Endothelial cell of umbilical vein (primary cell): ENCODE measurements at regions not wholly inside any gene's neighbourhood (a gene's known extent, or its start where the extent isn't known, plus 50 kb on each side); places are given as distances from the start of the nearest gene placed in this dataset.

Experiments
- BruUV-seq: library from RNA; stranded (reverse); fragments of 400-500 nt; replicated peaks from 2 replicates; lab custom pipeline; 2021; lab: Mats Ljungman, UMichigan
- CTCF ChIA-PET: fragments of 300-600, 350-600 bp; sonication (Branson Sonifier 250); formaldehyde crosslinking; loops from one replicate; lab custom pipeline; 2021; ENCODE audit warnings: antibody characterized with exemption, inconsistent platforms; lab: Charles Lee
- POLR2A ChIA-PET: fragments of 300-600, 350-600 bp; sonication (Branson Sonifier 250); formaldehyde crosslinking; loops from one replicate; lab custom pipeline; 2021; ENCODE audit warnings: antibody characterized with exemption, inconsistent platforms; lab: Charles Lee
- DNase-seq: peaks from one replicate; pipeline ENCODE4 v3.0.0-alpha.2; 2011; ENCODE audit warnings: low read depth, low spot score
- FAIRE-seq: peaks from 2 replicates; lab custom pipeline; 2011; peaks lifted over from hg19 to GRCh38; lab: Jason Lieb, UNC
- H2AFZ ChIP-seq: 2 replicates; pipeline ENCODE4 v1.6.0; 2012; ENCODE audit warnings: low read depth, low read length, control low read depth, inconsistent platforms
- H3K27ac ChIP-seq: 2 replicates; pipeline ENCODE4 v1.5.1; 2011; ENCODE audit warnings: low read depth, mild to moderate bottlenecking, control low read depth, low read length, moderate library complexity; ENCODE audit not compliant: insufficient read depth
- H3K27me3 ChIP-seq, 2 experiments: 2 replicates each; pipeline versions ENCODE4 v1.6.0 to v1.6.1; 2011; ENCODE audit warnings: low read length in 2 of 2, mixed read lengths in 1 of 2; ENCODE audit not compliant: control insufficient read depth in 2 of 2, insufficient read depth in 2 of 2
- H3K36me3 ChIP-seq, 2 experiments: 2 replicates in 1 of 2; 3 replicates in 1 of 2; pipeline ENCODE4 v1.5.1; 2011; ENCODE audit warnings: low read length in 2 of 2, mild to moderate bottlenecking in 1 of 2, moderate library complexity in 1 of 2; ENCODE audit not compliant: control insufficient read depth in 2 of 2, insufficient read depth in 2 of 2; ENCODE audit errors: extremely low read depth in 1 of 2
- H3K4me1 ChIP-seq: 3 replicates; pipeline ENCODE4 v1.5.1; 2011; ENCODE audit warnings: mild to moderate bottlenecking, low read length; ENCODE audit not compliant: control insufficient read depth, insufficient read depth; ENCODE audit errors: extremely low read depth
- H3K4me2 ChIP-seq: 2 replicates; pipeline ENCODE4 v1.6.1; 2011; ENCODE audit warnings: low read length, control low read depth, mixed read lengths; ENCODE audit not compliant: insufficient read depth
- H3K4me3 ChIP-seq, 3 experiments: fragments of 200-600 bp in 1 of 3; sonication (generic), shearing (Covaris generic) in 1 of 3; replicated peaks in 1 of 3; 2 replicates each; pipeline ENCODE4 v1.5.1; 2011 to 2016; ENCODE audit warnings: control low read depth in 3 of 3, low read length in 3 of 3, mild to moderate bottlenecking in 2 of 3, inconsistent platforms in 1 of 3, low read depth in 1 of 3, moderate library complexity in 1 of 3; ENCODE audit not compliant: insufficient read depth in 1 of 3
- H3K79me2 ChIP-seq: 2 replicates; pipeline ENCODE4 v1.6.0; 2012; ENCODE audit warnings: low read length, inconsistent platforms; ENCODE audit not compliant: control insufficient read depth, insufficient read depth
- H3K9ac ChIP-seq: replicated peaks from 2 replicates; pipeline ENCODE3; 2011; ENCODE audit warnings: low read length, control low read depth; ENCODE audit not compliant: insufficient read depth; ENCODE audit errors: extremely low read depth
- H3K9me1 ChIP-seq: replicated peaks from 3 replicates; pipeline ENCODE4 v1.6.0; 2011; ENCODE audit warnings: mild to moderate bottlenecking, low read length; ENCODE audit not compliant: control insufficient read depth, insufficient read depth; ENCODE audit errors: extremely low read depth
- H3K9me3 ChIP-seq: replicated peaks from 2 replicates; pipeline ENCODE4 v1.5.1; 2012; ENCODE audit warnings: low read length, inconsistent platforms; ENCODE audit not compliant: control insufficient read depth, insufficient read depth
- H4K20me1 ChIP-seq: replicated peaks from 2 replicates; pipeline ENCODE3; 2011; ENCODE audit warnings: mild to moderate bottlenecking, low read length; ENCODE audit not compliant: control insufficient read depth, insufficient read depth; ENCODE audit errors: extremely low read depth
- EZH2 ChIP-seq: IDR thresholded peaks from 2 replicates; pipeline ENCODE4 v1.6.1; 2012; ENCODE audit warnings: borderline replicate concordance, low read depth, mild to moderate bottlenecking, moderate library complexity, low read length, inconsistent platforms; ENCODE audit not compliant: severe bottlenecking
- FOS ChIP-seq: IDR thresholded peaks from 2 replicates; pipeline ENCODE4 v1.6.1; 2011; ENCODE audit warnings: mild to moderate bottlenecking, low read length, moderate library complexity, borderline replicate concordance; ENCODE audit not compliant: insufficient read depth
- GATA2 ChIP-seq: IDR thresholded peaks from 2 replicates; pipeline ENCODE4 v1.7.0; 2011; ENCODE audit warnings: low read depth, mild to moderate bottlenecking, moderate library complexity, mixed read lengths, low read length; ENCODE audit not compliant: insufficient read length, insufficient read depth
- JUN ChIP-seq: IDR thresholded peaks from 2 replicates; pipeline ENCODE4 v1.6.1; 2011; ENCODE audit warnings: borderline replicate concordance, low read depth; ENCODE audit not compliant: insufficient read length, insufficient read depth
- MYC ChIP-seq: IDR thresholded peaks from one replicate; pipeline ENCODE4 v1.6.1; 2011; ENCODE audit warnings: mild to moderate bottlenecking, low read depth, low read length
- POLR2A ChIP-seq: IDR thresholded peaks from 2 replicates; pipeline ENCODE4 v1.6.1; 2012; ENCODE audit warnings: low read depth, mild to moderate bottlenecking, control low read depth, low read length
- POLR2AphosphoS5 ChIP-seq: IDR thresholded peaks from 2 replicates; pipeline ENCODE4 v1.6.1; 2012; ENCODE audit warnings: low read depth, mild to moderate bottlenecking, control low read depth, low read length, moderate library complexity; ENCODE audit not compliant: insufficient read depth
- dilution Hi-C: fragments of 300-500 bp; cut with MboI; formaldehyde crosslinking; loops from one replicate; pipeline ENCODE4 v1.15.0; 2019; ENCODE audit warnings: low sequenced_read_pairs; ENCODE audit not compliant: extremely low pct_ligation_motif_present
- intact Hi-C: fragments of 100-400 bp; cut with micrococcal nuclease; formaldehyde crosslinking; loops from one replicate; pipeline ENCODE4 v1.10.0; 2022
- TF ChIP-seq, protein P1 (sequence below): IDR thresholded peaks from 2 replicates; pipeline ENCODE4 v1.6.1; 2011; ENCODE audit not compliant: insufficient read depth, insufficient read length
- TF ChIP-seq, protein P2 (sequence below), 2 donors: IDR thresholded peaks; 1 replicate in 1 of 2; 2 replicates in 1 of 2; pipeline ENCODE4 v1.5.1; 2011; ENCODE audit warnings: low read length in 2 of 2, mild to moderate bottlenecking in 2 of 2, moderate library complexity in 2 of 2, control low read depth in 1 of 2, inconsistent platforms in 1 of 2, low read depth in 1 of 2; ENCODE audit not compliant: insufficient read depth in 1 of 2; ENCODE audit errors: extremely low read depth in 1 of 2

DNA sequence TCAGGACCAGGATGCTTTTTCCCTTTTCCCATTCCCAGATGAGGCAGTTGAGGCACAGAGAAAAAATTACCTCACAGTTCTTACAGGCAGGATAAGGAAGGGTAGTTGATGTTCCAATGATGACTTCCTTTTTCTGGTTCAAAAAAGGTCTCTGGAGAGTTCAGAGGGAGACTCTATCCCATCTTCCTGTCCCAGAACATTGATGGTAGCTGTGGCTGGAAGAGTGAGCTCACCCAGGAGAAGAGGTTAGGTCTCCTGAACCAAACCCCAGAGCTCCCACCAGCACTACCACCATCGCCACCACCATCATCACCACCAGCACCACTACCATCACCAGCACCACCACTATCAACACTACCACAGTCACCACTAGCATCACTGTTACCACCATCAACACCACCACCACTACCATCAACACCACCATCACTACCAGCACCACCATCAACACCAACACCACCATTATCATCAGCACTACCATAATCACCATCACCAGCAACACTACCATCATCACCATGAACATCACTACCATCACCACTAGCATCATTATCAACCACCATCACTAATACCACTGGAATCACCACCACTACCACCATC lies 105.5 kb upstream of the RUNX3 start:
- H3K4me3 ChIP-seq = no peak overlapping the region
- DNase-seq (no peak), FAIRE-seq (no peak)
- H3K79me2 ChIP-seq = no peaks in the 10 kb centered on the region
- no peak overlapping the region for H3K27ac ChIP-seq
- intact Hi-C loops = loop anchor here (5.0 kb wide), 1 partner anchor 172 kb away; no protein-coding TSS in a partner anchor
- TF ChIP-seq JUN (no peak), POLR2AphosphoS5 (no peak), GATA2 (no peak), MYC (no peak), POLR2A (no peak), EZH2 (no peak), FOS (no peak)
- TF ChIP-seq, protein P1, sequence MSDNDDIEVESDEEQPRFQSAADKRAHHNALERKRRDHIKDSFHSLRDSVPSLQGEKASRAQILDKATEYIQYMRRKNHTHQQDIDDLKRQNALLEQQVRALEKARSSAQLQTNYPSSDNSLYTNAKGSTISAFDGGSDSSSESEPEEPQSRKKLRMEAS = no peak
- TF ChIP-seq, protein P2, sequence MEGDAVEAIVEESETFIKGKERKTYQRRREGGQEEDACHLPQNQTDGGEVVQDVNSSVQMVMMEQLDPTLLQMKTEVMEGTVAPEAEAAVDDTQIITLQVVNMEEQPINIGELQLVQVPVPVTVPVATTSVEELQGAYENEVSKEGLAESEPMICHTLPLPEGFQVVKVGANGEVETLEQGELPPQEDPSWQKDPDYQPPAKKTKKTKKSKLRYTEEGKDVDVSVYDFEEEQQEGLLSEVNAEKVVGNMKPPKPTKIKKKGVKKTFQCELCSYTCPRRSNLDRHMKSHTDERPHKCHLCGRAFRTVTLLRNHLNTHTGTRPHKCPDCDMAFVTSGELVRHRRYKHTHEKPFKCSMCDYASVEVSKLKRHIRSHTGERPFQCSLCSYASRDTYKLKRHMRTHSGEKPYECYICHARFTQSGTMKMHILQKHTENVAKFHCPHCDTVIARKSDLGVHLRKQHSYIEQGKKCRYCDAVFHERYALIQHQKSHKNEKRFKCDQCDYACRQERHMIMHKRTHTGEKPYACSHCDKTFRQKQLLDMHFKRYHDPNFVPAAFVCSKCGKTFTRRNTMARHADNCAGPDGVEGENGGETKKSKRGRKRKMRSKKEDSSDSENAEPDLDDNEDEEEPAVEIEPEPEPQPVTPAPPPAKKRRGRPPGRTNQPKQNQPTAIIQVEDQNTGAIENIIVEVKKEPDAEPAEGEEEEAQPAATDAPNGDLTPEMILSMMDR (IDR thresholded peaks at IDR 0.05; ENCODE audit: extremely low read depth in 1 of 2, insufficient read depth in 1 of 2, low read depth in 1 of 2, low read length in 2 of 2) = no peak
- H3K9ac ChIP-seq = no peak overlapping the region
- no peaks in the 10 kb centered on the region for H3K27me3 ChIP-seq
- no peaks in the 10 kb centered on the region for H3K9me3 ChIP-seq
- H3K4me2 ChIP-seq = no peak overlapping the region
- no peak overlapping the region for H2AFZ ChIP-seq
- ChIA-PET CTCF (interaction anchor here (0.6 to 3.4 kb wide), 8 partner anchors 9 to 185 kb away, joined by 3 to 27 read pairs (median 6); no protein-coding TSS in a partner anchor), POLR2A (no interaction called here)
- no peaks in the 10 kb centered on the region for H3K4me1 ChIP-seq
- no peaks in the 10 kb centered on the region for H3K9me1 ChIP-seq
- no peaks in the 10 kb centered on the region for H4K20me1 ChIP-seq
- H3K36me3 ChIP-seq = no peaks in the 10 kb centered on the region
- no TSS peak for BruUV-seq
- dilution Hi-C loops = no loop called here
